BJ (cell line): ENCODE measurements at regions not wholly inside any gene's neighbourhood (a gene's known extent, or its start where the extent isn't known, plus 50 kb on each side); places are given as distances from the start of the nearest gene placed in this dataset.

Experiments used
- CTCF ChIA-PET: fragments of 350-600 bp; formaldehyde crosslinking; extraction: SDS; loops from one replicate; lab custom pipeline; 2021; ENCODE audit warnings: antibody characterized with exemption, inconsistent platforms; lab: Yijun Ruan, JAX
- POLR2A ChIA-PET: fragments of 300-600 bp; sonication (Branson Sonifier 250); formaldehyde crosslinking; extraction: SDS; loops from one replicate; lab custom pipeline; 2021; ENCODE audit warnings: antibody characterized with exemption; lab: Charles Lee
- DNase-seq: peaks from one replicate; pipeline ENCODE4 v3.0.0-alpha.2; 2011; ENCODE audit warnings: low read depth
- H3K27me3 ChIP-seq: 2 replicates; pipeline ENCODE4 v1.6.0; 2011; ENCODE audit warnings: low read length; ENCODE audit not compliant: control insufficient read depth, insufficient read depth
- H3K36me3 ChIP-seq: 2 replicates; pipeline ENCODE4 v1.5.1; 2011; ENCODE audit warnings: low read length; ENCODE audit not compliant: control insufficient read depth, insufficient read depth
- H3K4me3 ChIP-seq: 2 replicates; pipeline ENCODE4 v1.5.1; 2011; ENCODE audit warnings: low read depth, mild to moderate bottlenecking, control low read depth, low read length
- TF ChIP-seq, protein P1 (sequence below): IDR thresholded peaks from 2 replicates; pipeline ENCODE4 v1.5.1; 2011; ENCODE audit warnings: low read depth, mild to moderate bottlenecking, control low read depth, inconsistent platforms, low read length, moderate library complexity; ENCODE audit not compliant: insufficient read depth

DNA sequence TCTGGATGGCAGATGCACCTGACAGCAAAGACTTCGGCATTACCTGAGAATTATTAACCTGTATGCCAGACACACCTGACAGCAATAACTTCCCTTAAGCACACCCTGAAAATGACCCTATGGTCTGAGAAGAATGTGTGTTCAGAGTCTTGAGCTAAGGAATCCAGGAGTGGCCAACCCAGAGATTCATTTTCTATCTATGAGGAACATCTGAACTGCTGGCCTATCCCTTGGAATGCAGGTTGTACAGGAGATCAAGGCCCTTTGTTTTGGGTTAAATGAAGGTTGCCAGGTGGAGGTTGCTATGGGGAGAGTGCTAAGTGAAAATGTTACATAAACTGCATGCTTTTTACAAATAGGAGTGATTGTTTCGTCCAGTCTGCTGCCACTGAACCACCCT lies 200.9 kb upstream of the MEIS1 start:
- Histone ChIP-seq H3K36me3 (no peaks in the 10 kb centered on the region), H3K4me3 (no peak overlapping the region), H3K27me3 (no peaks in the 10 kb centered on the region; the same call in 1 of the 2 replicates)
- ChIA-PET CTCF (no interaction called here), POLR2A (no interaction called here)
- no peak for DNase-seq
- TF ChIP-seq, protein P1, sequence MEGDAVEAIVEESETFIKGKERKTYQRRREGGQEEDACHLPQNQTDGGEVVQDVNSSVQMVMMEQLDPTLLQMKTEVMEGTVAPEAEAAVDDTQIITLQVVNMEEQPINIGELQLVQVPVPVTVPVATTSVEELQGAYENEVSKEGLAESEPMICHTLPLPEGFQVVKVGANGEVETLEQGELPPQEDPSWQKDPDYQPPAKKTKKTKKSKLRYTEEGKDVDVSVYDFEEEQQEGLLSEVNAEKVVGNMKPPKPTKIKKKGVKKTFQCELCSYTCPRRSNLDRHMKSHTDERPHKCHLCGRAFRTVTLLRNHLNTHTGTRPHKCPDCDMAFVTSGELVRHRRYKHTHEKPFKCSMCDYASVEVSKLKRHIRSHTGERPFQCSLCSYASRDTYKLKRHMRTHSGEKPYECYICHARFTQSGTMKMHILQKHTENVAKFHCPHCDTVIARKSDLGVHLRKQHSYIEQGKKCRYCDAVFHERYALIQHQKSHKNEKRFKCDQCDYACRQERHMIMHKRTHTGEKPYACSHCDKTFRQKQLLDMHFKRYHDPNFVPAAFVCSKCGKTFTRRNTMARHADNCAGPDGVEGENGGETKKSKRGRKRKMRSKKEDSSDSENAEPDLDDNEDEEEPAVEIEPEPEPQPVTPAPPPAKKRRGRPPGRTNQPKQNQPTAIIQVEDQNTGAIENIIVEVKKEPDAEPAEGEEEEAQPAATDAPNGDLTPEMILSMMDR: no peak

- DNase-seq: no peak
- ChIA-PET CTCF (no interaction called here), POLR2A (no interaction called here)
- no peak overlapping the region for H3K4me3 ChIP-seq
- no peaks in the 10 kb centered on the region for H3K27me3 ChIP-seq
- no peaks in the 10 kb centered on the region for H3K36me3 ChIP-seq
- TF ChIP-seq, protein P1: no peak
Observed at GRCh38 chr2:66228128-66228547, 206.8 kb upstream of the MEIS1 start.

DNA sequence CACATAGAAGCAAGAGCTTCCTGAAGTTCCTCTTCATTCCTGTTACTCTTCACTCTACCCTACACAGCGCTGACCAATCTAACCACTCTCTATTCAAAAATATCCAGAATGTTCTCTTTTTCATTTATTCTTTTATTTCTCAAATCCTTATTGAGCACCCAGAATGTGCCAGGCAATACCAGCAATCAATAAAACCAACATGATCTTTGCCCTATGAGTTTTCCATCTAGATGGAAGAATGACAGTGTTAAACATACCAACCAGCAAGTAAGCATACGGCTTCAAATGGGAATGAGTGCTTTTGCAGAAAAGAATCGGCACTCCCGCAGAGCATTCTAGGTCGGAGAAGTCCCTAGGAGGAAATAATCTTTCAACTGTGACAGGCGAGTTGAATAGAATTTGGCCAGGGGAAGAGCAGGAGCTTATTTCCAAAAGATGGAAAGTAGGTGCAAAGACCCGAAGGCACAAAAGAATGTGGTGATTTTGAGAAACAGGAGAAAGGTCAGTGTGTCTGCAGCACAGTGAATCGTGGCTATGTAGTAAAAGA lies 217.8 kb upstream of the MEIS1 start:
- no peak for DNase-seq
- POLR2A ChIA-PET: no interaction called here
- H3K36me3 ChIP-seq: no peaks in the 10 kb centered on the region
- no peak overlapping the region for H3K4me3 ChIP-seq
- H3K27me3 ChIP-seq: no peaks in the 10 kb centered on the region
- CTCF ChIA-PET: no interaction called here
- TF ChIP-seq, protein P1: no peak

DNA sequence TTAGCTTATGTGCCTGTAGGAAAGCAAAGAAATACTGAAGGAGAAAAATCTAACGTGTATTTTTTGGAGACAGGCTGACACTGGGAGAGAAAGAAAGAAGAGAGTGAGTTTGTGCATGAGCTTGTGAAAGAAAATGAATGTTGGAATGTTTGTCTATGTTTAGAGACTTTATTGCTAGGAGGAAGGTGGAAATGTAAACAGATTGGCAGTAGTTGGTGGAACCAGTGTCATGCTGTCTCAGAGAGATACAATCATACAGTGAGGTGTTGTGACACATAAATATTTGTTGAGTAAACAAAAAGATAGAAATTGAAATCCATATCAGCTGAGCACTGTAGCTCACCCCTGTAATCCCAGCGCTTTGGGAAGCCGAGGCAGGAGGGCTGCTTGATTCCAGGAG lies 222.2 kb upstream of the MEIS1 start:
- DNase-seq: no peak
- Histone ChIP-seq H3K27me3 (no peaks in the 10 kb centered on the region), H3K4me3 (no peak overlapping the region), H3K36me3 (no peaks in the 10 kb centered on the region)
- POLR2A ChIA-PET: no interaction called here
- TF ChIP-seq, protein P1: no peak
- CTCF ChIA-PET: no interaction called here

DNA sequence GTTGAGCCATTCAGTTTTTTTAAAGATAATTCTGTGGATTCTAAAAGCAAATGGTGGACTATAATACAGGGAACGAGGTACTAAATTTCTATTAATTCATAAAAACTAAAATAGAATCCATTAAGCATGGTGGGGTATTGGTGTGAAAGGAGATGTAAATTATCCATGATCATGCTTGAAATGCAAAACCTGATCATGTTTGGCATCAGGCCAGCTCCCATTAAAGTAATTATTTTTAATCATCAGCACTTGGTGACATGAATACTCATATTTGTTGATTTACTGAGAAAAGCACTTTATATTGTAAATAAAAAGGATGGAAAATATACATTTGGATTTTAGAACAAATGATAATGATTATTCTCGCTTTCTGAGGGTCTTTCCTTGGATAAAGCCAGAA lies 232.3 kb upstream of the MEIS1 start:
- no peaks in the 10 kb centered on the region for H3K36me3 ChIP-seq
- H3K4me3 ChIP-seq: no peak overlapping the region
- POLR2A ChIA-PET: no interaction called here
- CTCF ChIA-PET: no interaction called here
- H3K27me3 ChIP-seq: no peaks in the 10 kb centered on the region
- DNase-seq: no peak
- TF ChIP-seq, protein P1: no peak
